ENCODE measurements at regions not wholly inside any gene's neighbourhood (a gene's known extent, or its start where the extent isn't known, plus 50 kb on each side); places are given as distances from the start of the nearest gene placed in this dataset.

GRCh38 chr10:29804025-29804852 lies 169.5 kb upstream of the SVIL start (continued):
- TF ChIP-seq REST (IDR thresholded peaks at IDR 0.05; ENCODE audit: low read depth, low read length): peak; percentile 60; the same call in 1 of the 2 replicates
- TF ChIP-seq USF1 (IDR thresholded peaks at IDR 0.05; ENCODE audit: borderline replicate concordance, low read depth): no peak
- peak in 1 of 2 experiments; percentile 90; a peak in 1 of 4 replicates for TF ChIP-seq EP300 (IDR thresholded peaks at IDR 0.05; ENCODE audit: borderline replicate concordance in 1 of 2, low read depth in 1 of 2, low read length in 1 of 2)
- no peak for TF ChIP-seq USF2 (IDR thresholded peaks at IDR 0.05; ENCODE audit: borderline replicate concordance, low read depth, low read length)
- TF ChIP-seq SIN3A (IDR thresholded peaks at IDR 0.05; ENCODE audit: borderline replicate concordance, low read depth, low read length): no peak
- peak; percentile 57; the same call in 1 of the 2 replicates for TF ChIP-seq POLR2AphosphoS5 (IDR thresholded peaks at IDR 0.05; ENCODE audit: low read depth, low read length)
- TF ChIP-seq ELF1 (IDR thresholded peaks at IDR 0.05): 0 out of 2 replicates have a peak, but pooled peaks have one; percentile 10
- TF ChIP-seq NFIC (IDR thresholded peaks at IDR 0.05; ENCODE audit: borderline replicate concordance): peak; percentile 98
- TF ChIP-seq RCOR1 (IDR thresholded peaks at IDR 0.05; ENCODE audit: low read length): no peak
- TF ChIP-seq YY1 (IDR thresholded peaks at IDR 0.05; ENCODE audit: low read depth): no peak
- 0 out of 2 replicates have a peak, but pooled peaks have one; percentile 44 for TF ChIP-seq MEF2A (IDR thresholded peaks at IDR 0.05; ENCODE audit: borderline replicate concordance, low read depth)
- TF ChIP-seq TEAD4 (IDR thresholded peaks at IDR 0.05; ENCODE audit: borderline replicate concordance, insufficient read depth): no peak
- peak; percentile 89 for TF ChIP-seq JUND (IDR thresholded peaks at IDR 0.05)
- TF ChIP-seq PBX3 (IDR thresholded peaks at IDR 0.05): peak; percentile 81
- no peak for TF ChIP-seq TAF1 (IDR thresholded peaks at IDR 0.05; ENCODE audit: borderline replicate concordance, low read depth, low read length)
- TF ChIP-seq RAD21 (IDR thresholded peaks at IDR 0.05; ENCODE audit: low read length): no peak
- TF ChIP-seq IRF3 (IDR thresholded peaks at IDR 0.05; ENCODE audit: low read depth, low read length): no peak
- TF ChIP-seq RXRA (IDR thresholded peaks at IDR 0.05; ENCODE audit: borderline replicate concordance, low read depth): peak; percentile 81

All from SK-N-SH (cell line).